ENCODE measurements at regions not wholly inside any gene's neighbourhood (a gene's known extent, or its start where the extent isn't known, plus 50 kb on each side); places are given as distances from the start of the nearest gene placed in this dataset.

DNA sequence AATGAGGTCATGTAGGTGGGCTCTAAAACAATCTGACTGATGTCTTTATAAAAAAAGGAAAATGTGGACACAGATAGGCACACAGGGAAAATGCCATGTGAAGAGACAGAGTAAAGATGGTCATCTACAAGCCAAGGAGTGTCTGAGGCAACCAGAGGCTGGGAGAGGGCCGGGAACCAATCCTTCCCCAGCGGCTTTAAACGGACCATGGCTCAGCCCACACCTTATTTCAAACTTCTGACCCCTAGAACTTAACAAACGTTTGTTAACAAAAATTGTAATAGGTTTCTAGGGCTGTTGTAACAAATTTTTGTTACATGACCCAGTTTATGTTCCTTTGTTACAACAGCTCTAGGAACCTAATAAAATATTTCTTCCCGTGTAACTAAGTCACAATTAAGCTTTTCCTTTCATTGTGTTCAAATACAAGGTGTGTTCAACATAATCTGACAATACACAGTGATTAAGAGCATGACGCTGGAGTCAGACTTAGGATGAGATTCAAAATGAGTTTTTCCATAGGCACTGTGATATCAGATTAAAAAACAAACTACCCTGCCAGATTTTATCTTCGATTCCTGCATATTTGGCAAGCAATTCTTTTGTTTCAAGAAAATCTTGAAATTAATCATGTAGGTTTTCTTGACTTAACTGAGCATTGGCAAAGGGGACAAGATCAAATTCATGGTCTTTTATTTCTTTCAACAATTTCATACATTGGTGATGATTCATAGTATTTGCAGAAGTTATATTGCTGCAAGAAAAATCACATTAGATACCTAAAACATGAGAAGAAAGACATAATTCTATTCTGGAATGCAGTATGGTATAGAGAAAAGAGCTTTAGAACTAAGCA, 169.5 kb upstream of the RIPOR2 start:
- no peak overlapping the region for H3K27ac ChIP-seq
- TF ChIP-seq ZFX (IDR thresholded peaks at IDR 0.05) = no peak
- TF ChIP-seq, protein P1, sequence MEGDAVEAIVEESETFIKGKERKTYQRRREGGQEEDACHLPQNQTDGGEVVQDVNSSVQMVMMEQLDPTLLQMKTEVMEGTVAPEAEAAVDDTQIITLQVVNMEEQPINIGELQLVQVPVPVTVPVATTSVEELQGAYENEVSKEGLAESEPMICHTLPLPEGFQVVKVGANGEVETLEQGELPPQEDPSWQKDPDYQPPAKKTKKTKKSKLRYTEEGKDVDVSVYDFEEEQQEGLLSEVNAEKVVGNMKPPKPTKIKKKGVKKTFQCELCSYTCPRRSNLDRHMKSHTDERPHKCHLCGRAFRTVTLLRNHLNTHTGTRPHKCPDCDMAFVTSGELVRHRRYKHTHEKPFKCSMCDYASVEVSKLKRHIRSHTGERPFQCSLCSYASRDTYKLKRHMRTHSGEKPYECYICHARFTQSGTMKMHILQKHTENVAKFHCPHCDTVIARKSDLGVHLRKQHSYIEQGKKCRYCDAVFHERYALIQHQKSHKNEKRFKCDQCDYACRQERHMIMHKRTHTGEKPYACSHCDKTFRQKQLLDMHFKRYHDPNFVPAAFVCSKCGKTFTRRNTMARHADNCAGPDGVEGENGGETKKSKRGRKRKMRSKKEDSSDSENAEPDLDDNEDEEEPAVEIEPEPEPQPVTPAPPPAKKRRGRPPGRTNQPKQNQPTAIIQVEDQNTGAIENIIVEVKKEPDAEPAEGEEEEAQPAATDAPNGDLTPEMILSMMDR (conservative IDR thresholded peaks at IDR 0.05) = no peak

DNA sequence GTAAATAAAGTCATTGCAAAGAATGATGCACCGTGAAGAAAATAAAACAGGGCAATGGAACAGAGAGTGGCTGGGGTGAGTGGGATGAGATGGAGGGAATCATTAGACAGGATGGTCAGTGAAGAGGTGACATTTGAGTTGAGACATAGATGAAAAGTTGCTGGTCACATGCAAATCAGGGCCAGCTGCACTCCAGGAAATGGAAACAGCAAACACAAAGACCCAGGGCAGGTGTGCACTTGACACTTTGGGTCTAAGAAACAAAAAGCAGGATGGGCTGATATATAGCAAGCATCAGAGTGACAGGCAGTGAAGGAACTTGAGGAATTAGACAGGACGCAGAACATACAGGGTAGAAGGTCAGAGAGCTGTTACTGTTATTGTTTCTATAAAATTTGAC, 171.5 kb upstream of the RIPOR2 start:
- TF ChIP-seq, protein P1 (conservative IDR thresholded peaks at IDR 0.05) = no peak
- no peak for TF ChIP-seq ZFX (IDR thresholded peaks at IDR 0.05)
- no peak overlapping the region for H3K27ac ChIP-seq

- no peak overlapping the region for H3K27ac ChIP-seq
- no peak for TF ChIP-seq ZFX (IDR thresholded peaks at IDR 0.05)
- TF ChIP-seq, protein P1 (conservative IDR thresholded peaks at IDR 0.05) = no peak
These were observed 167.4 kb upstream of the CARMIL1 start for GRCh38 chr6:25111782-25112181.

DNA sequence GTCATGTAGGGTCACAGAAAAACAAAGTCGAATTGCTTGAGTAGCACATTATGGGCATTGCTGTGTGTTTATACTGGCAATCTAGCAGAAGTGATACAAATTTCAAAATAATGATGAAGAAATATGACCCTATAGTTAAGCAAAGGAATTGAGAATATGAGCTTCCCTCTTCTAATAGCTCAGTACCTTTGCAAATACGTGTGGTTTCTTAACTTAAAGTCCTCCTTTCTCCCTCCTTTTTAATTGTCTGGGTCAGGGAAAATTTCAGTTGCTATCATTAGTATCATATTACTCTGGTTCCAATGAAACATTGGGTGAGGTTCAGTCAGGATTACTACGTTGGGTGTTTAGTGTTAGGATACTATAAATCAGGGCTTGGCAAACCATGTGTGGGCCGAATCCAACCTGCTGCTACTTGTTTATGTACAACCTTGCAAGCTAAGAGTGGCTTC, 166.8 kb upstream of the CARMIL1 start:
- H3K27ac ChIP-seq = no peak overlapping the region
- TF ChIP-seq ZFX (IDR thresholded peaks at IDR 0.05) = no peak
- TF ChIP-seq, protein P1 (conservative IDR thresholded peaks at IDR 0.05) = no peak

GRCh38 chr6:25113436-25113835, 165.7 kb upstream of the CARMIL1 start:
- H3K27ac ChIP-seq = no peak overlapping the region

GRCh38 chr6:25118038-25118437, 161.1 kb upstream of the CARMIL1 start:
- no peak overlapping the region for H3K27ac ChIP-seq
- TF ChIP-seq, protein P1 (conservative IDR thresholded peaks at IDR 0.05) = no peak
- TF ChIP-seq ZFX (IDR thresholded peaks at IDR 0.05) = no peak

More at GRCh38 chr6:25113436-25113835, 165.7 kb upstream of the CARMIL1 start:
- TF ChIP-seq, protein P1 (conservative IDR thresholded peaks at IDR 0.05) = no peak
- no peak for TF ChIP-seq ZFX (IDR thresholded peaks at IDR 0.05)

GRCh38 chr6:25121186-25121585, 158.0 kb upstream of the CARMIL1 start:
- no peak overlapping the region for H3K27ac ChIP-seq
- no peak for TF ChIP-seq ZFX (IDR thresholded peaks at IDR 0.05)
- TF ChIP-seq, protein P1 (conservative IDR thresholded peaks at IDR 0.05) = no peak

Measured in C4-2B (cell line).